Lung (tissue), 11 donors: ENCODE measurements at regions not wholly inside any gene's neighbourhood (a gene's known extent, or its start where the extent isn't known, plus 50 kb on each side); places are given as distances from the start of the nearest gene placed in this dataset.

ENCODE experiments used
- ATAC-seq: fragments of 200-7000 bp; cut with Tn5 transposase; one replicate; pipeline ENCODE4 v1.9.1; 2020; ENCODE audit warnings: moderate number of reproducible peaks; ENCODE audit not compliant: insufficient read depth, low FRiP score
- DNase-seq, 3 donors: peaks; one replicate each; pipeline ENCODE4 v3.0.0-alpha.2; 2013 to 2017
- H3K27ac ChIP-seq, 2 donors: one replicate each; pipeline ENCODE4 v1.5.1; 2013; ENCODE audit warnings: mild to moderate bottlenecking in 2 of 2, moderate library complexity in 2 of 2, control low read depth in 1 of 2, inconsistent platforms in 1 of 2, low read depth in 1 of 2, low read length in 1 of 2
- H3K27me3 ChIP-seq, 3 donors: one replicate each; pipeline ENCODE4 v1.5.1; 2013; ENCODE audit warnings: low read length in 2 of 3; ENCODE audit not compliant: control insufficient read depth in 3 of 3, insufficient read depth in 3 of 3
- H3K36me3 ChIP-seq, 4 donors: one replicate each; pipeline ENCODE4 v1.5.1; 2013; ENCODE audit warnings: low read length in 4 of 4, mild to moderate bottlenecking in 1 of 4, moderate library complexity in 1 of 4; ENCODE audit not compliant: control insufficient read depth in 4 of 4, insufficient read depth in 4 of 4
- H3K4me1 ChIP-seq, 5 donors: one replicate each; pipeline ENCODE4 v1.5.1; 2013; ENCODE audit warnings: low read length in 5 of 5, mild to moderate bottlenecking in 2 of 5, moderate library complexity in 1 of 5; ENCODE audit not compliant: control insufficient read depth in 5 of 5, insufficient read depth in 5 of 5
- H3K4me3 ChIP-seq: one replicate; pipeline ENCODE4 v1.5.1; 2013; ENCODE audit warnings: mild to moderate bottlenecking, control low read depth, moderate library complexity
- H3K9ac ChIP-seq, 2 donors: one replicate each; pipeline ENCODE4 v1.5.1; 2013; ENCODE audit warnings: low read length in 2 of 2, control low read depth in 1 of 2; ENCODE audit not compliant: insufficient read depth in 1 of 2
- H3K9me3 ChIP-seq, 4 donors: one replicate each; pipeline ENCODE4 v1.5.1; 2013; ENCODE audit warnings: low read length in 3 of 4, mild to moderate bottlenecking in 1 of 4, moderate library complexity in 1 of 4; ENCODE audit not compliant: control insufficient read depth in 4 of 4, insufficient read depth in 3 of 4
- WGBS, 2 donors: extraction: QIAGEN DNeasy Blood & Tissue Kit; methylation state at CpG; one replicate each; pipeline ENCODE4 v1.1.7; 2013; 5-methylcytosine and 5-hydroxymethylcytosine counted together
- TF ChIP-seq, protein P1 (sequence below): IDR thresholded peaks from 2 replicates; pipeline ENCODE4 v1.5.1; 2012; ENCODE audit warnings: mild to moderate bottlenecking; ENCODE audit errors: control extremely low read depth, extremely low read depth
- donor health status: control.
- donor health status: control.
- donor health status: Bipolar disorder and iron deficiency.
- donor health status: healthy.
- donor health status: DM: yes; HTN: yes; CAD: no.

DNA sequence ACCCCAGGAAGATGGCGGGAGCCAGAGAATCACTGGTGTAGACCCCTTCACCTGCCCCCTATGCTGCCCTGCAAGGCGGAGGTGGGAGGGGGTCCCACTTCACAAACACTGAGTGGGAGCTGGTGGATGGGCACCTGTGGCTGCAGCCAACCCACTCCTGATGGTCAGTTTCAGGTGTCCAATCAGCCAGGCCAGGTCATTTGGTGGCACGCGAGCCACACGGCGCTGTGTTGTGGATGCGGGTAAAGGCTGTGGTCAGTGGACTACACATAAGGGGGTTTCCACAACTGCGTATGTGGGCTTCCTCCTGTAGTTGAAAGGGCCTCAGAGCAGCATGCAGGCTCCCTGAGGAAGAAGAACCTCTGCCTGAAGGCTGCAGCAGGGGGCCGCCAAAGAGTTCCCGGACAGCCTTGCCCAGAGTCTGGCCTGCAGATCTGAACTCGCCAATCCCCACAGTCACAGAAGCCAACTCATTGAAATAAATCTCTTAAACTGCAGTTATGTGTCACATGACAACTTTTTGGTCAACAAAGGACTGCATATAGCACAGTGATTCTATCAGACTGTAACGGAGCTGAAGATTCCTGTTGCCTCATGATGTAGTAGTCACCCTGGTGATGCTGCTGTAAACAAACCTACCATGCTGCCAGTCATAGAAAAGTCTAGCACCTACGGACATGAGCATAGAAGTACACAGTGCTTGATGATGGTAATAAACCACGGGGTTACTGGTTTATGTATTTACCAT, 284.7 kb upstream of the IRX2 start:
- no peaks in the 10 kb centered on the region for H3K36me3 ChIP-seq
- no peak overlapping the region for H3K4me3 ChIP-seq
- peaks cover 0 to 4% (median 0%) of the 10 kb centered on the region in 4 donors for H3K9me3 ChIP-seq
- peaks cover 0 to 2% (median 0%) of the 10 kb centered on the region in 3 donors for H3K27me3 ChIP-seq
- DNase-seq (no peak), ATAC-seq (no peak)
- H3K9ac ChIP-seq, result no peak overlapping the region
- 84 to 85% methylated on average over 14 of the region's 14 CpGs for WGBS, 2 donors
- TF ChIP-seq, protein P1, sequence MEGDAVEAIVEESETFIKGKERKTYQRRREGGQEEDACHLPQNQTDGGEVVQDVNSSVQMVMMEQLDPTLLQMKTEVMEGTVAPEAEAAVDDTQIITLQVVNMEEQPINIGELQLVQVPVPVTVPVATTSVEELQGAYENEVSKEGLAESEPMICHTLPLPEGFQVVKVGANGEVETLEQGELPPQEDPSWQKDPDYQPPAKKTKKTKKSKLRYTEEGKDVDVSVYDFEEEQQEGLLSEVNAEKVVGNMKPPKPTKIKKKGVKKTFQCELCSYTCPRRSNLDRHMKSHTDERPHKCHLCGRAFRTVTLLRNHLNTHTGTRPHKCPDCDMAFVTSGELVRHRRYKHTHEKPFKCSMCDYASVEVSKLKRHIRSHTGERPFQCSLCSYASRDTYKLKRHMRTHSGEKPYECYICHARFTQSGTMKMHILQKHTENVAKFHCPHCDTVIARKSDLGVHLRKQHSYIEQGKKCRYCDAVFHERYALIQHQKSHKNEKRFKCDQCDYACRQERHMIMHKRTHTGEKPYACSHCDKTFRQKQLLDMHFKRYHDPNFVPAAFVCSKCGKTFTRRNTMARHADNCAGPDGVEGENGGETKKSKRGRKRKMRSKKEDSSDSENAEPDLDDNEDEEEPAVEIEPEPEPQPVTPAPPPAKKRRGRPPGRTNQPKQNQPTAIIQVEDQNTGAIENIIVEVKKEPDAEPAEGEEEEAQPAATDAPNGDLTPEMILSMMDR, result no peak
- H3K27ac ChIP-seq, result no peak overlapping the region
- H3K4me1 ChIP-seq, result no peaks in the 10 kb centered on the region

DNA sequence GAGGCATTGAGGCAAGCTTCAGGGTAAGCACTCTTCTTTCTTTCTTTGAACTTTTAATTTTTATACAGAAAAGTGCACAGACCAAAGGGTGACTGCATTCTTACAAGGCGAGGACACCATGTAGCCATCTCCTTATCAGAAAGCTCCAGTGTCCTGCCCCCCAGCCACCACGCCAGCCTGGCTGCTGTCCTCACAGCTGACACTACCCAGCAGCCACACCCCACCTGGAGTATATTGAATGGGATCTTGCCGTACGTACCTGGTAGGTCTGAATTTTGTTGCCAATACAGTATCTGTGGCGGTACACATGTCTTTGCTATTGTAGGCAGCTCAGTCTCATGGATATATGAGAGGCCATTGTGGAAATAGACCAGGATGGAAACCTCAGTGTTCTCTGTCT, 284.0 kb upstream of the IRX2 start:
- H3K4me1 ChIP-seq, result no peaks in the 10 kb centered on the region
- peaks cover 0 to 4% (median 0%) of the 10 kb centered on the region in 4 donors for H3K9me3 ChIP-seq
- H3K36me3 ChIP-seq, result no peaks in the 10 kb centered on the region
- ATAC-seq (no peak), DNase-seq (no peak)
- H3K4me3 ChIP-seq, result no peak overlapping the region
- TF ChIP-seq, protein P1, result no peak
- peaks cover 0 to 3% (median 0%) of the 10 kb centered on the region in 3 donors for H3K27me3 ChIP-seq
- no peak overlapping the region for H3K27ac ChIP-seq
- no peak overlapping the region for H3K9ac ChIP-seq
- 86 to 91% methylated on average over 5 of the region's 5 CpGs for WGBS, 2 donors

DNA sequence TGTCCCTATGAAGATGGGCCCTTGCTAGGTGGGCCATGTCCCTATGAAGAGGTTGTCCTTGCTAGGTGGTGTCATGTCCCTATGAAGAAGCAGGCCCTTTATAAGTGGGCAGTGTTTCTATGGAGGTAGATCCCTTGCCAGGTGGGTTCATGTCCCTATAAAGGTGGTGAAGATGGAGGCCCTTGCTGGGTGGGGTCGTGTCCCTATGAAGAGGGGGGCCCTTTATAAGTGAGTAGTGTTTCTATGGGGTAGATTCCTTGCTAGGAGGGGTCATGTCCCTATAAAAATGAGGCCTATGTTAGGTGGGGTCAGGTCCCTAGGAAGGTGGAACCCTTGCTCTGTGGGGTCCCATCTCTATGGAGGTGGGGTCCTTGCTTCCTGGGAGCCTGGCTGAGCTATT, 283.4 kb upstream of the IRX2 start:
- DNase-seq, result no peak
- Histone ChIP-seq H3K9me3 (peaks cover 0 to 4% (median 0%) of the 10 kb centered on the region in 4 donors), H3K27me3 (peaks cover 0 to 3% (median 0%) of the 10 kb centered on the region in 3 donors), H3K4me1 (no peaks in the 10 kb centered on the region), H3K27ac (no peak overlapping the region), H3K4me3 (no peak overlapping the region), H3K9ac (no peak overlapping the region), H3K36me3 (no peaks in the 10 kb centered on the region)
- no peak for ATAC-seq
- TF ChIP-seq, protein P1, result no peak
- 48 to 63% methylated on average over 1 of the region's 1 CpG for WGBS, 2 donors

DNA sequence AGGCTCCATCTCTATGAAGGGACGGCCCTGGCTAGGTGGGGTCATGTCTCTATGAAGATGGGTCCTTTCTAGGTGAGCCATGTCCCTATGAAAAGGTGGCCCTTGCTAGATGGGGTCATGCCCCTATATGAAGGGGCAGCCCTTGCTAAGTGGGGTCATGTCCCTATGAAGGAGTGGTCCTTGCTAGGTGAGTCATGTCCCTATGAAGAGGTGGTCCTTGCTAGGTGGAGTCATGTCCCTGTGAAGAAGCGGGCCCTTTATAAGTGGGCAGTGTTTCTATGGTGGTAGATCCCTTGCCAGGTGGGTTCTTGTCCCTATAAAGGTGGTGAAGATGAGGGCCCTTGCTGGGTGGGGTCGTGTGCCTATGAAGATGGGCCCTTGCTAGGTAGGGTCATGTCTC, 283.0 kb upstream of the IRX2 start:
- ATAC-seq, result no peak
- DNase-seq, result no peak
- H3K27me3 ChIP-seq, result peaks cover 0 to 3% (median 0%) of the 10 kb centered on the region in 3 donors

More for the DNA sequence above, 283.0 kb upstream of the IRX2 start:
- H3K27ac ChIP-seq, result no peak overlapping the region
- WGBS, 2 donors, result 71 to 73% methylated on average over 3 of the region's 3 CpGs
- TF ChIP-seq, protein P1, result no peak
- H3K9me3 ChIP-seq, result peaks cover 0 to 4% (median 0%) of the 10 kb centered on the region in 4 donors
- no peak overlapping the region for H3K4me3 ChIP-seq
- H3K9ac ChIP-seq, result no peak overlapping the region
- no peaks in the 10 kb centered on the region for H3K4me1 ChIP-seq
- H3K36me3 ChIP-seq, result no peaks in the 10 kb centered on the region
